Medulla oblongata (tissue), 1 donor: ENCODE measurements at regions not wholly inside any gene's neighbourhood (a gene's known extent, or its start where the extent isn't known, plus 50 kb on each side); places are given as distances from the start of the nearest gene placed in this dataset.

Source experiments
- DNase-seq: peaks from one replicate; pipeline ENCODE4 v3.0.0-alpha.2; 2015; ENCODE audit errors: extremely low spot score

- no peak for DNase-seq
Measured at GRCh38 chr5:39606591-39606990, 181.8 kb upstream of the DAB2 start.

GRCh38 chr5:39605588-39606575, 181.1 kb upstream of the DAB2 start:
- no peak for DNase-seq

GRCh38 chr5:39605145-39605544, 180.4 kb upstream of the DAB2 start:
- DNase-seq, result no peak

GRCh38 chr5:39604491-39604890, 179.7 kb upstream of the DAB2 start:
- DNase-seq, result no peak

- DNase-seq, result no peak
Measured at GRCh38 chr5:39599721-39600431, 175.1 kb upstream of the DAB2 start.

GRCh38 chr5:39598661-39599248, 174.0 kb upstream of the DAB2 start:
- no peak for DNase-seq

GRCh38 chr5:39588179-39588578, 163.4 kb upstream of the DAB2 start:
- DNase-seq, result no peak

GRCh38 chr5:39587675-39588074, 162.9 kb upstream of the DAB2 start:
- no peak for DNase-seq

- no peak for DNase-seq
Measured at GRCh38 chr5:39586185-39586584, 161.4 kb upstream of the DAB2 start.

GRCh38 chr5:39584927-39585326, 160.1 kb upstream of the DAB2 start:
- no peak for DNase-seq

- DNase-seq, result no peak
Measured at GRCh38 chr5:39580702-39581453, 156.1 kb upstream of the DAB2 start.

- no peak for DNase-seq
Measured at GRCh38 chr5:39579750-39580149, 155.0 kb upstream of the DAB2 start.

GRCh38 chr5:39578887-39579497, 154.2 kb upstream of the DAB2 start:
- DNase-seq, result peak; percentile 37

- DNase-seq, result no peak
Measured at GRCh38 chr5:39577529-39577928, 152.7 kb upstream of the DAB2 start.

GRCh38 chr5:39570403-39571027, 145.7 kb upstream of the DAB2 start:
- peak; percentile 65 for DNase-seq

GRCh38 chr5:39569857-39570256, 145.1 kb upstream of the DAB2 start:
- no peak for DNase-seq

- DNase-seq, result no peak
Measured at GRCh38 chr5:39566891-39567290, 142.1 kb upstream of the DAB2 start.

GRCh38 chr5:39566029-39566428, 141.2 kb upstream of the DAB2 start:
- DNase-seq, result no peak

- no peak for DNase-seq
Measured at GRCh38 chr5:39561421-39561820, 136.6 kb upstream of the DAB2 start.

GRCh38 chr5:39560726-39561125, 135.9 kb upstream of the DAB2 start:
- no peak for DNase-seq

- no peak for DNase-seq
Measured at GRCh38 chr5:39559923-39560322, 135.1 kb upstream of the DAB2 start.
